ENCODE measurements at regions not wholly inside any gene's neighbourhood (a gene's known extent, or its start where the extent isn't known, plus 50 kb on each side); places are given as distances from the start of the nearest gene placed in this dataset.

- no peak for DNase-seq
- TF ChIP-seq POLR2A (IDR thresholded peaks at IDR 0.05; ENCODE audit: low read length) (no peak), GATA1 (IDR thresholded peaks at IDR 0.05; ENCODE audit: low read depth, low read length) (no peak)
Measured at GRCh38 chr3:109210501-109210900, 74.0 kb downstream of the C3orf85 start.

GRCh38 chr3:109211941-109212340, 75.4 kb downstream of the C3orf85 start:
- TF ChIP-seq POLR2A (IDR thresholded peaks at IDR 0.05; ENCODE audit: low read length) (no peak), GATA1 (IDR thresholded peaks at IDR 0.05; ENCODE audit: low read depth, low read length) (no peak)
- no peak for DNase-seq

- TF ChIP-seq POLR2A (IDR thresholded peaks at IDR 0.05; ENCODE audit: low read length) (no peak), GATA1 (IDR thresholded peaks at IDR 0.05; ENCODE audit: low read depth, low read length) (no peak)
- DNase-seq: no peak
Measured at GRCh38 chr3:109213321-109213720, 76.8 kb downstream of the C3orf85 start.

- TF ChIP-seq POLR2A (IDR thresholded peaks at IDR 0.05; ENCODE audit: low read length): no peak
- TF ChIP-seq GATA1 (IDR thresholded peaks at IDR 0.05; ENCODE audit: low read depth, low read length): no peak
- DNase-seq: peak; percentile 6 to 32
Measured at GRCh38 chr3:109224333-109224732, 87.8 kb downstream of the C3orf85 start.

GRCh38 chr3:109225516-109225915, 89.0 kb downstream of the C3orf85 start:
- no peak for TF ChIP-seq POLR2A (IDR thresholded peaks at IDR 0.05; ENCODE audit: low read length)
- no peak for TF ChIP-seq GATA1 (IDR thresholded peaks at IDR 0.05; ENCODE audit: low read depth, low read length)
- DNase-seq: no peak

- DNase-seq: no peak
- TF ChIP-seq GATA1 (IDR thresholded peaks at IDR 0.05; ENCODE audit: low read depth, low read length) (no peak), POLR2A (IDR thresholded peaks at IDR 0.05; ENCODE audit: low read length) (no peak)
Measured at GRCh38 chr3:109228391-109229080, 87.8 kb downstream of the DPPA2 start.

GRCh38 chr3:109229174-109229847, 87.0 kb downstream of the DPPA2 start:
- no peak for DNase-seq

GRCh38 chr3:109234300-109234699, 82.0 kb downstream of the DPPA2 start:
- DNase-seq: no peak
- TF ChIP-seq GATA1 (IDR thresholded peaks at IDR 0.05; ENCODE audit: low read depth, low read length): no peak
- no peak for TF ChIP-seq POLR2A (IDR thresholded peaks at IDR 0.05; ENCODE audit: low read length)

More at GRCh38 chr3:109229174-109229847, 87.0 kb downstream of the DPPA2 start:
- TF ChIP-seq GATA1 (IDR thresholded peaks at IDR 0.05; ENCODE audit: low read depth, low read length): no peak

GRCh38 chr3:109241459-109242186, 74.7 kb downstream of the DPPA2 start:
- TF ChIP-seq POLR2A (IDR thresholded peaks at IDR 0.05; ENCODE audit: low read length): no peak
- TF ChIP-seq GATA1 (IDR thresholded peaks at IDR 0.05; ENCODE audit: low read depth, low read length): no peak
- no peak for DNase-seq

GRCh38 chr3:109242187-109242523, 74.2 kb downstream of the DPPA2 start:
- TF ChIP-seq GATA1 (IDR thresholded peaks at IDR 0.05; ENCODE audit: low read depth, low read length) (no peak), POLR2A (IDR thresholded peaks at IDR 0.05; ENCODE audit: low read length) (no peak)
- no peak for DNase-seq
